ENCODE measurements at regions not wholly inside any gene's neighbourhood (a gene's known extent, or its start where the extent isn't known, plus 50 kb on each side); places are given as distances from the start of the nearest gene placed in this dataset.

- Histone ChIP-seq H3K27me3 (ENCODE audit: control insufficient read depth in 2 of 2, insufficient read depth in 2 of 2, low read length in 2 of 2) (no peaks in the 10 kb centered on the region), H3K4me1 (ENCODE audit: control insufficient read depth, extremely low read depth, insufficient read depth, low read length) (no peaks in the 10 kb centered on the region), H3K36me3 (ENCODE audit: control insufficient read depth in 2 of 2, extremely low read depth in 1 of 2, insufficient read depth in 2 of 2, low read length in 2 of 2) (no peaks in the 10 kb centered on the region), H3K79me2 (ENCODE audit: control insufficient read depth, insufficient read depth, low read length) (no peaks in the 10 kb centered on the region), H2AFZ (ENCODE audit: low read depth, low read length) (no peak overlapping the region), H3K4me2 (ENCODE audit: insufficient read depth, low read length) (no peak overlapping the region), H3K27ac (ENCODE audit: insufficient read depth, low read depth, low read length) (no peak overlapping the region), H3K9me1 (replicated peaks; ENCODE audit: control insufficient read depth, extremely low read depth, insufficient read depth, low read length) (no peaks in the 10 kb centered on the region), H4K20me1 (replicated peaks; ENCODE audit: control insufficient read depth, extremely low read depth, insufficient read depth, low read length) (no peaks in the 10 kb centered on the region), H3K4me3 (replicated peaks in 1 of 3; ENCODE audit: insufficient read depth in 1 of 3, low read depth in 1 of 3, low read length in 3 of 3) (no peak overlapping the region), H3K9me3 (replicated peaks; ENCODE audit: control insufficient read depth, insufficient read depth, low read length) (no peaks in the 10 kb centered on the region), H3K9ac (replicated peaks; ENCODE audit: extremely low read depth, insufficient read depth, low read length) (no peak overlapping the region)
- dilution Hi-C loops (cut with MboI; ENCODE audit: extremely low pct_ligation_motif_present, low sequenced_read_pairs): no loop called here
- ChIA-PET POLR2A (interaction anchor here (0.6 kb wide), 1 partner anchor 646 kb away, joined by 4 read pairs; no protein-coding TSS in a partner anchor), CTCF (interaction anchor here (0.6 kb wide), 1 partner anchor 131 kb away, joined by 3 read pairs; no protein-coding TSS in a partner anchor)
- TF ChIP-seq GATA2 (IDR thresholded peaks at IDR 0.05; ENCODE audit: insufficient read depth, insufficient read length, low read depth, low read length) (no peak), JUN (IDR thresholded peaks at IDR 0.05; ENCODE audit: borderline replicate concordance, insufficient read depth, insufficient read length, low read depth) (no peak), POLR2A (IDR thresholded peaks at IDR 0.05; ENCODE audit: low read depth, low read length) (no peak), CTCF (IDR thresholded peaks at IDR 0.05; ENCODE audit: extremely low read depth in 1 of 2, insufficient read depth in 1 of 2, low read depth in 1 of 2, low read length in 2 of 2) (no peak), EZH2 (IDR thresholded peaks at IDR 0.05; ENCODE audit: borderline replicate concordance, low read depth, low read length, severe bottlenecking) (no peak), MAX (IDR thresholded peaks at IDR 0.05; ENCODE audit: insufficient read depth, insufficient read length) (no peak), MYC (IDR thresholded peaks at IDR 0.05; ENCODE audit: low read depth, low read length) (no peak), POLR2AphosphoS5 (IDR thresholded peaks at IDR 0.05; ENCODE audit: insufficient read depth, low read depth, low read length) (no peak)
- intact Hi-C loops (cut with micrococcal nuclease): no loop called here
- no peak for FAIRE-seq
- DNase-seq (ENCODE audit: low read depth, low spot score): no peak
- no TSS peak for BruUV-seq (replicated peaks)
Measured at GRCh38 chr13:107942030-107942617, 273.2 kb downstream of the LIG4 start.
